ENCODE measurements at regions not wholly inside any gene's neighbourhood (a gene's known extent, or its start where the extent isn't known, plus 50 kb on each side); places are given as distances from the start of the nearest gene placed in this dataset.

- Histone ChIP-seq H3K36me3 (replicated peaks in 1 of 2; ENCODE audit: control insufficient read depth in 1 of 2, insufficient read depth in 2 of 2, low read length in 1 of 2) (no peaks in the 10 kb centered on the region), H3K4me3 (ENCODE audit: low read depth in 2 of 2, low read length in 1 of 2) (no peak overlapping the region), H3F3A (replicated peaks; ENCODE audit: insufficient read depth) (peaks cover 4% of the 10 kb centered on the region), H3K79me2 (ENCODE audit: insufficient read depth) (no peaks in the 10 kb centered on the region), H4K20me1 (ENCODE audit: insufficient read depth) (peaks cover 14% of the 10 kb centered on the region), H3K9me3 (no peaks in the 10 kb centered on the region), H3K27me3 (ENCODE audit: insufficient read depth) (no peaks in the 10 kb centered on the region), H3K4me2 (no peak overlapping the region), H2AFZ (ENCODE audit: low read depth) (no peak overlapping the region), H3K9me2 (no peaks in the 10 kb centered on the region), H3K9ac (no peak overlapping the region), H3K27ac (ENCODE audit: low read depth in 2 of 2, low read length in 1 of 2) (no peak overlapping the region), H3K4me1 (ENCODE audit: control insufficient read depth in 1 of 2, insufficient read depth in 2 of 2, low read depth in 1 of 2, low read length in 1 of 2) (peaks cover 0 to 46% of the 10 kb centered on the region in 2 experiments; a peak in 1 of 4 replicates)
- DNase-seq = no peak
- POLR2A ChIA-PET = interaction anchor here (0.7 kb wide), 1 partner anchor 121 kb away, joined by 3 read pairs; no protein-coding TSS in a partner anchor
- WGBS (ENCODE audit: low lambda C conversion rate) = 89% methylated on average over 8 of the region's 8 CpGs
- no peak for TF ChIP-seq SIN3A (IDR thresholded peaks at IDR 0.05; ENCODE audit: borderline replicate concordance, low read depth, low read length)
- TF ChIP-seq MXI1 (IDR thresholded peaks at IDR 0.05; ENCODE audit: low read depth, low read length) = no peak
- TF ChIP-seq RFX5 (IDR thresholded peaks at IDR 0.05; ENCODE audit: low read length) = no peak
- TF ChIP-seq EZH2phosphoT487 (IDR thresholded peaks at IDR 0.05; ENCODE audit: borderline replicate concordance, low read depth) = no peak
- TF ChIP-seq SMC3 (IDR thresholded peaks at IDR 0.05; ENCODE audit: low read depth, low read length) = no peak
- TF ChIP-seq REST (IDR thresholded peaks at IDR 0.05; ENCODE audit: low read depth, low read length) = no peak
- TF ChIP-seq RAD21 (IDR thresholded peaks at IDR 0.05; ENCODE audit: low read length) = no peak
- no peak for TF ChIP-seq JUND (IDR thresholded peaks at IDR 0.05)
- no peak for TF ChIP-seq TEAD4 (IDR thresholded peaks at IDR 0.05; ENCODE audit: borderline replicate concordance, insufficient read depth)
- TF ChIP-seq NFIC (IDR thresholded peaks at IDR 0.05; ENCODE audit: borderline replicate concordance) = no peak
- CTCF ChIA-PET = interaction anchor here (0.9 to 6.9 kb wide), 13 partner anchors 9 to 460 kb away, joined by 3 to 54 read pairs (median 4); no protein-coding TSS in a partner anchor
These were observed 145.2 kb upstream of the CIBAR2 start for GRCh38 chr16:85257483-85257882.

DNA sequence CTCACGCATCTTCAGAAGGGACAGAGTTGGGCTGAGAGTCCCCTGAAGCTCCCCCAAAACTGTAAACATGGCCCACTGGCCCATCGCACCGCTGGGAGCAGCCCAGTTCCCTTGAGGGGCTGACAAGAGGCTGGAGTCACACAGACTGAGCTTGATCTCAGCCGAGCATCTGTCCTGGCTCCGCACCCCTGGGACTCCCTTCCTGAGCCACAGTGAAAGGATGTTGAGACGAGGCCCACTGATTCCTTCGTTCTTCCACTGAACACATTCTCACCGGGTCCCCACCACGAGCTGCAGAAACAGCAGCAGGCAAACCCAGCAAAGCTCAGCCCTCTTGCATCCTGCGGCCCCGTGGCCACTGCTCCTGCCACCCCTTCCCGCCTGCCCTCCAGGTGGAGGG is 145.9 kb upstream of the CIBAR2 start:
- H3K36me3 ChIP-seq (replicated peaks in 1 of 2; ENCODE audit: control insufficient read depth in 1 of 2, insufficient read depth in 2 of 2, low read length in 1 of 2) = no peaks in the 10 kb centered on the region
- H3K9me3 ChIP-seq = no peaks in the 10 kb centered on the region
- H3K4me3 ChIP-seq (ENCODE audit: low read depth in 2 of 2, low read length in 1 of 2) = no peak overlapping the region
- no peaks in the 10 kb centered on the region for H3K79me2 ChIP-seq (ENCODE audit: insufficient read depth)
- POLR2A ChIA-PET = interaction anchor here (0.5 kb wide), 1 partner anchor 94 kb away, joined by 3 read pairs; no protein-coding TSS in a partner anchor
- H3K27me3 ChIP-seq (ENCODE audit: insufficient read depth) = no peaks in the 10 kb centered on the region
- H4K20me1 ChIP-seq (ENCODE audit: insufficient read depth) = peaks cover 14% of the 10 kb centered on the region
- 87% methylated on average over 9 of the region's 12 CpGs for WGBS (ENCODE audit: low lambda C conversion rate)
- H3K9me2 ChIP-seq = no peaks in the 10 kb centered on the region
- H3K27ac ChIP-seq (ENCODE audit: low read depth in 2 of 2, low read length in 1 of 2) = peak overlapping the region in 1 of 2 experiments; percentile 48; a peak in 1 of 4 replicates
- no peak overlapping the region for H2AFZ ChIP-seq (ENCODE audit: low read depth)
- CTCF ChIA-PET = interaction anchor here (0.8 to 6.9 kb wide), 13 partner anchors 8 to 459 kb away, joined by 3 to 54 read pairs (median 4); no protein-coding TSS in a partner anchor
- no peak overlapping the region for H3K9ac ChIP-seq
- no peak overlapping the region for H3K4me2 ChIP-seq
- DNase-seq = no peak
- H3F3A ChIP-seq (replicated peaks; ENCODE audit: insufficient read depth) = peaks cover 3% of the 10 kb centered on the region
- H3K4me1 ChIP-seq (ENCODE audit: control insufficient read depth in 1 of 2, insufficient read depth in 2 of 2, low read depth in 1 of 2, low read length in 1 of 2) = peaks cover 0 to 40% of the 10 kb centered on the region in 2 experiments; a peak in 1 of 4 replicates
- TF ChIP-seq FOXM1 (IDR thresholded peaks at IDR 0.05; ENCODE audit: low read depth) = no peak
- TF ChIP-seq RFX5 (IDR thresholded peaks at IDR 0.05; ENCODE audit: low read length) = no peak
- TF ChIP-seq CTCF (IDR thresholded peaks at IDR 0.05) = no peak
- TF ChIP-seq JUND (IDR thresholded peaks at IDR 0.05) = no peak
- TF ChIP-seq POLR2AphosphoS5 (IDR thresholded peaks at IDR 0.05; ENCODE audit: low read depth, low read length) = no peak
- no peak for TF ChIP-seq ELF1 (IDR thresholded peaks at IDR 0.05)
- no peak for TF ChIP-seq EZH2phosphoT487 (IDR thresholded peaks at IDR 0.05; ENCODE audit: borderline replicate concordance, low read depth)
- no peak for TF ChIP-seq CHD2 (IDR thresholded peaks at IDR 0.05; ENCODE audit: low read length, partially characterized antibody)
- no peak for TF ChIP-seq RCOR1 (IDR thresholded peaks at IDR 0.05; ENCODE audit: low read length)
- TF ChIP-seq EP300 (IDR thresholded peaks at IDR 0.05; ENCODE audit: borderline replicate concordance in 1 of 2, low read depth in 1 of 2, low read length in 1 of 2) = no peak
- no peak for TF ChIP-seq TAF1 (IDR thresholded peaks at IDR 0.05; ENCODE audit: borderline replicate concordance, low read depth, low read length)
- no peak for TF ChIP-seq NFIC (IDR thresholded peaks at IDR 0.05; ENCODE audit: borderline replicate concordance)
- TF ChIP-seq GABPA (IDR thresholded peaks at IDR 0.05; ENCODE audit: low read depth) = no peak
- TF ChIP-seq REST (IDR thresholded peaks at IDR 0.05; ENCODE audit: low read depth, low read length) = no peak
